Thymus (tissue), 11 donors: ENCODE measurements at regions not wholly inside any gene's neighbourhood (a gene's known extent, or its start where the extent isn't known, plus 50 kb on each side); places are given as distances from the start of the nearest gene placed in this dataset.

ENCODE experiments used
- DNase-seq, 9 donors: peaks; one replicate each; pipeline ENCODE4 v3.0.0-alpha.2; 2013; ENCODE audit warnings: low spot score in 9 of 9, low read depth in 6 of 9, missing footprints in 1 of 9
- H3K27ac ChIP-seq, 2 donors: one replicate each; pipeline ENCODE4 v1.5.1; 2013; ENCODE audit warnings: control low read depth in 1 of 2, low read depth in 1 of 2, low read length in 1 of 2, mild to moderate bottlenecking in 1 of 2, moderate library complexity in 1 of 2
- H3K27me3 ChIP-seq, 2 donors: one replicate each; pipeline ENCODE4 v1.5.1; 2013; ENCODE audit warnings: low read length in 1 of 2; ENCODE audit not compliant: control insufficient read depth in 2 of 2, insufficient read depth in 1 of 2
- H3K36me3 ChIP-seq, 2 donors: one replicate each; pipeline ENCODE4 v1.5.1; 2013; ENCODE audit warnings: low read length in 1 of 2, mild to moderate bottlenecking in 1 of 2, moderate library complexity in 1 of 2; ENCODE audit not compliant: control insufficient read depth in 2 of 2, insufficient read depth in 2 of 2
- H3K4me1 ChIP-seq, 2 donors: one replicate each; pipeline ENCODE4 v1.5.1; 2013; ENCODE audit warnings: low read length in 2 of 2; ENCODE audit not compliant: control insufficient read depth in 2 of 2, insufficient read depth in 2 of 2
- H3K4me3 ChIP-seq, 2 donors: one replicate each; pipeline ENCODE4 v1.5.1; 2013; ENCODE audit warnings: low read length in 2 of 2, control low read depth in 1 of 2, mild to moderate bottlenecking in 1 of 2
- H3K9me3 ChIP-seq, 2 donors: one replicate each; pipeline ENCODE4 v1.5.1; 2013; ENCODE audit warnings: low read length in 1 of 2, mild to moderate bottlenecking in 1 of 2; ENCODE audit not compliant: control insufficient read depth in 2 of 2, insufficient read depth in 1 of 2
- WGBS: extraction: QIAGEN DNeasy Blood & Tissue Kit; methylation state at CpG from one replicate; pipeline ENCODE4 v1.1.7; 2013; 5-methylcytosine and 5-hydroxymethylcytosine counted together
- donor health status: healthy.

DNA sequence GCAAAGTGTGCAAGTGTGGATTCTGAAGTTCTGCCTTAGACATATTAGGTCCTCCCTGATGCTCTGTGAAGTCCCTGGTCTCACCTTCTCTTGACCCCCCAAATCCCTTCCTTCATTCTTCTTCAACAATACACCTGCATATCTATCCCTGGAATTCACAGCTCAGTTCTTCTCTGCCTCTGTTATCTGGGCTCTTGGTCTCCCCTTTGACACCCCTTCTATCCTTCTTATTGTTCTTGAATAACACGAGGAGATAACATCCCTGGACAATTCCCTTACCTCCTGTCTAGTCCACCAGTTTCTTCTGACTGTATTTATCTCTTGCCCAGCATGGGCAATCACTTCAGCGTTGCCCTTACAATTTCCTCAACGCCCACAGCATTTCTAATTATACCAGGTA lies 104.8 kb upstream of the ATG10 start:
- H3K4me1 ChIP-seq: no peaks in the 10 kb centered on the region
- H3K4me3 ChIP-seq: no peak overlapping the region
- DNase-seq: no peak
- H3K36me3 ChIP-seq: no peaks in the 10 kb centered on the region
- H3K27me3 ChIP-seq: no peaks in the 10 kb centered on the region
- no peaks in the 10 kb centered on the region for H3K9me3 ChIP-seq
- H3K27ac ChIP-seq: no peak overlapping the region
- WGBS: 98% methylated on average over 3 of the region's 3 CpGs

DNA sequence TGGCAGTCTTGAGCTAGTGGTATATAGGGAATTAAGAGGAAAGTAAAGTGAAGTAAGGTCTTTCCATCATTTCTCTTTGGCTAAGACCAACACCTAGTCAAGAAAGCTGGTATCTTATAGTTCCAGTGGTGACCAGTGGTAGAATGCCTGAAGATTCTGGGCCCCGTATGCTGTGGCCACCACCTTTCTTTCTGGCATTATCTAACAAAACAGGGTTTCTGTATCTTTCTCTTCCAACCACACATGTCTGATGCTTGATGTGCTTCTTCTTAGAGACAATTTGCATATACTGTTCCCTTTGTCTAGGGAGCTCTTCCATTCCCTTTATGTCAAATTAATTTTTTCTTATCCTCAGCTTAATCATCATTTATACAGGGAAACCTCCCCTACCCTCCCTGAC lies 109.9 kb upstream of the SSBP2 start:
- Histone ChIP-seq H3K27ac (no peak overlapping the region), H3K36me3 (no peaks in the 10 kb centered on the region), H3K9me3 (no peaks in the 10 kb centered on the region), H3K4me1 (peaks cover 0 to 9% of the 10 kb centered on the region in 2 donors), H3K4me3 (no peak overlapping the region), H3K27me3 (no peaks in the 10 kb centered on the region)
- no peak for DNase-seq
- WGBS: 96% methylated on average over 1 of the region's 1 CpG

DNA sequence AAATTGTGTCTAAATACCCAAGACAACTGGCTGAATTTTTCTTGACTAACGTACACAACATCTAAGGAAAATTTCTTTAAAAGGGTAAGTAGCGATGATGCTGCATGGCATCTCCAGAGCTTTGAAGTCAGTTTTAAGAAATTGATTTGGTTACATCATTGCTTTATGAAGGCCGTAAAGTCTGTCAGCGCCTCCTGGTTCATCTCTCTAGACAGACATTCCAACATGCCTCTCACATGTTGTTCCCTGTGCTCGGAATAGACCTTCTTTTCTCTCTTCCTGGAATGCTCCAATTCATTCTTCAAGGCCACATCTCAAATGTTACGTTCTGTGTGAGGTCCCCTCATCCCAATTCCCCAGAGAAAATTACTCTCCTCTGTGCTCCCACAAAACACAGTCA lies 108.7 kb upstream of the SSBP2 start:
- Histone ChIP-seq H3K27ac (no peak overlapping the region), H3K27me3 (no peaks in the 10 kb centered on the region), H3K36me3 (no peaks in the 10 kb centered on the region), H3K9me3 (no peaks in the 10 kb centered on the region), H3K4me3 (no peak overlapping the region), H3K4me1 (peaks cover 0 to 12% of the 10 kb centered on the region in 2 donors)
- DNase-seq: no peak
- 98% methylated on average over 6 of the region's 6 CpGs for WGBS

DNA sequence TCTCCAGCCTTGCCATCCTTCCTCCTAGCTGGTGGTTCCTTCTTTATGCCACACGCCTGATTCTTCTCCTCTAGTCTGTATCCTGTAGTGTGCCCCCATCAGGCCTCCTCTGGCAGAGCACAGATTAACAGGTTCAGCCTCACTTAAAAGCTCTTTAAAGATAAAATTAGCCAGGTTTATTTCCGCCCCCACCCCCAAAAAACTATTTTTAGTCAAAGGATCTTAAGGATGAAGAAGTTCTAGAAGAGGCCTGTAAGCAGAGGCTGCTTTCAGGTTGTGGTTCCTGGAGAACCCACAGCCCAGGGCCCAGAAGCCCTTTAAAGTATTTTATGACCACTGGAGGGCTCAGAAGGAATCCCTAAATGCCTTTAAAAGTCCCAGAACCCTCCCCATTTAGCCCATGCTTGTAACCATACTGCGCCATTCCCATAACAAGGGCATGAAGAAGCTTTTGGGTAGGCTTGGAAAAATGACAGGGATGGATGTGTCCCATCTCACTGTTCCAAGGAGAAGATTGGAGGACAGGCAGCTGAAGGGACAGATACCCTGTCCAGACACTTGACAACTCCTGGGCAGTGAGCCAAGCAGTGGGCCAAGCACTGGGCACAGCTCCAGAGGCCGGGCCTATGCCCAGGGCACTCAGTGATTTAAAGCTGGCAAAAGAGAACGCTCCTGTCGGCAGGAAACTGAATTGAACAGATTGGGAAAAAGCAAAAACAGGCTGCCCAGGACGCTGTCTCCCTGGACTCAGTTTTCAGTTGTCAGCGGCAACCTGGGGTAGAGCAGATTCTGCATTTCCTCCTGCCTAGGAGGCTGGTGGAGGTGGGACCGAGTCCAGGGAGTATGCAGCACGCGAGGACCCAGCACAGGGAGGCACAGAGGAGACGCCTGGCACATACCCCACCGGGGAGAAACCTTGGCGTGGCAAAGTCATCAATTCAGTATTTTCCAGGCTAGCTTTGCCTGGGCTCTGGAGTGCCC lies 106.3 kb upstream of the SSBP2 start:
- Histone ChIP-seq H3K27me3 (no peaks in the 10 kb centered on the region), H3K4me1 (peaks cover 12 to 30% of the 10 kb centered on the region in 2 donors), H3K27ac (no peak overlapping the region), H3K4me3 (no peak overlapping the region), H3K9me3 (no peaks in the 10 kb centered on the region), H3K36me3 (no peaks in the 10 kb centered on the region)
- peak in 1 of 9 donors; percentile 51 for DNase-seq
- WGBS: 89% methylated on average over 14 of the region's 14 CpGs

DNA sequence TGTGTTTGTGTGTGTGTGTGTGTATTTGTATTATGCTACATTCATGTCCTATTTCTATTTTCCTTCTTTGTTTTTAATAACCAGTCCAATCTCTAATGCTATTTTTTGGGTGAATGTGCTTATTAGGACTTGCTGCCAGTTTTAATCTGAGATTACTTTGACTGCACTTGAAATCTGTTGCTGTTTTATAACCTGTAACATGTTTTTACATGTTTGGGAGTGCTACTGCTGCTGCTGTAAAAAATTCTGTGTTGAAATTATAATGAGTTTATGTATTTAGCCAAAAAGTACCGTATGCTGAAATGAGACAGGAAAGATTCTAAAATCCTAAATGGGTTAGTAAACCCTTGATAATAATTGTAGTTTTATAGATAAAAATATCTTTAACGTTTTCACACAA lies 104.7 kb upstream of the SSBP2 start:
- no peak overlapping the region for H3K4me3 ChIP-seq
- H3K4me1 ChIP-seq: peaks cover 19 to 39% of the 10 kb centered on the region in 2 donors
- 90% methylated on average over 2 of the region's 2 CpGs for WGBS
- no peaks in the 10 kb centered on the region for H3K27me3 ChIP-seq
- no peaks in the 10 kb centered on the region for H3K9me3 ChIP-seq
- DNase-seq: peak in 1 of 9 donors; percentile 15
- no peak overlapping the region for H3K27ac ChIP-seq
- no peaks in the 10 kb centered on the region for H3K36me3 ChIP-seq

DNA sequence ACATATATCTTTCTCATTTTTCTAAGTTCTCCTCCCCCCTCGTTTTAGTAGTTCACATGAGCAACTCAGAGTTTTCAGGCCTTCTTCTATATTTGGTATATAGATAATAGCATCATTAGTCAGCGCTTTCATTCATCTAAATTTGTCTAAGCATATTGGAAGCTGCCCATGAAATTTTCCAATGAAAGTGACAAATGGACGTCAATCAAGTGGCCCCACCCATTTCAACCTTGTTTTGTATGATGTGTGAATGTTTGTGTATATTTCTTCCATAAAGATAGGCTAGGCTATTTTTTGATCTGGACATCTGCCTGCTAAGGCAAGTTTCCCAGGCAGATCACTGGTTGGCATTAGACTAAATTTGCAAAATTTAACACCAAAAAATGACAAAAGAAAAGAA lies 104.0 kb upstream of the SSBP2 start:
- H3K27ac ChIP-seq: no peak overlapping the region
- peaks cover 26 to 46% of the 10 kb centered on the region in 2 donors for H3K4me1 ChIP-seq
- no peak overlapping the region for H3K4me3 ChIP-seq
- no peaks in the 10 kb centered on the region for H3K27me3 ChIP-seq
- no peak for DNase-seq
- no peaks in the 10 kb centered on the region for H3K36me3 ChIP-seq
- H3K9me3 ChIP-seq: no peaks in the 10 kb centered on the region
- WGBS: 74% methylated on average over 3 of the region's 3 CpGs

DNA sequence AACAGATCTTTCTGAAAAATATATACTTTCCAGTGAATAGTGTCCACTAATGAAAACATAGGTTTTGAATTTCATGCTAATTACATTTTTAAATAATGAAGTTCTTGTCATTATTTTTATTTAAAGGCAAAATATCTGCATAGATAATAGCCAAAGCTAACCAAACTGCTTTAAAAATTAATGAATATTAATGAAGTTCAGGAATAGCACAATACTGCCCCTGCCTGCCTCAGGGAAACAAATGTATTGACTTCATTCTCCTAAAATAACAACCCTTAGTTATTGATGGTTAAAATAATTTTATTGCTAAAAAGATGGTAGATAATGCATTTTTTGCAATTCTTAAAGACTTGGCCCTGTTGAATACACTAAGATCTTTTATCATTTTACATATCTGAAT lies 103.6 kb upstream of the SSBP2 start:
- H3K36me3 ChIP-seq: no peaks in the 10 kb centered on the region
- peaks cover 30 to 51% of the 10 kb centered on the region in 2 donors for H3K4me1 ChIP-seq
- H3K27me3 ChIP-seq: no peaks in the 10 kb centered on the region
- no peak for DNase-seq
- peak overlapping the region in 1 of 2 donors; percentile 97 for H3K27ac ChIP-seq
- no peaks in the 10 kb centered on the region for H3K9me3 ChIP-seq
- H3K4me3 ChIP-seq: no peak overlapping the region

DNA sequence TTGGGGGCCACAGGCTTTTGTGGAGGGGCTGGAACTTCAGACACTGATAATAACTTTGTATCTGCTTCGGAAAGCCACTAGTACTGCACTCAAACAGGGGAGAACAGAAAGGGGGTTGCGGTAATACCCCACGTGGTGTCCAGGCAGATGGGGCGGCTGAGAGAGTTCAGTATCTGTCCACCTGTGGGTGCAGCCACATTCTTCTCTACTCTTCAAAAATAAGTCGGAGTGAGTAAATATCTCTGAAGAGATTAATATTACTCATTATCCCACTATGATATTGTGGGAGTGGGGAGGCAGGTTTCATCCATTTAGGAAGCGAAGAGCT lies 102.1 kb upstream of the SSBP2 start:
- Histone ChIP-seq H3K4me3 (peak overlapping the region; percentile 66 to 70), H3K9me3 (no peaks in the 10 kb centered on the region), H3K27me3 (no peaks in the 10 kb centered on the region), H3K4me1 (peaks cover 37 to 64% of the 10 kb centered on the region in 2 donors), H3K36me3 (no peaks in the 10 kb centered on the region), H3K27ac (peak overlapping the region; percentile 97 to 99)
- DNase-seq: no peak
- 29% methylated on average over 6 of the region's 6 CpGs for WGBS

DNA sequence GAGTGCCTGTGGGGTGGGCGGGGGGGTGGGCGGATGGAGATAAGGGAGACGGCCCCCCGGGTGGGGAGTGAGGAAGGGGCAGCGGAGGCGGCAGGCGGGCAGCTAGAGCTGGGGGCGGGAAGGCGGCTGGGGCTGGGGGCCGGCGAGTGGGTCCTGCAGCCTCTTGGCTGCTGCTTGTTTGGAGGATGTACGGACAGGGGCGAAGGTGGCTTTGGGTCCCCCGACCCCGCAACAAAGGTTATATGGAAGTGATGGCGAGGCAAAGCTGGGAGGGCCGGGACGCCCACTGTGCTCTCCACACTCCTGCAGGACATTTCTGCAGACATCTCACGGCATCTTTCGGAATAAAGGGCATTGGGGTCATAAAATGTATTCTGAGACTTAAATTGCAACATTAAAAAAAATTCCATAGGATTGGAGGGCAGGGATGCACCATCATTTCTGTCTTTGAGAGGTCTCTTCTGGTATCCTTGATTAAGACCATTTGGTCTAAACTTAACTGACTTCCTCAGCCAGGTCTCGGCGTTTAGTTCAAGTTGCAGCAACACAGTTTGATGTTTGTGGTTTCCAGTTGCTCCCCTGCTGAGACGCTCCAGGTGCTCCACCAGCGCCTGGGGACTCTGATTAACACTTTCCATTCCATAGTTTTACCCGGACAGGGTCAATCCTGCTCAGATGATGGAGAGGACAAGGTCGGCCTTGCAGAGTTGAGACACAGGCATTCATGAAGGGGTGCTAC lies 101.6 kb upstream of the SSBP2 start:
- peak; percentile 48 to 88 (median 69) for DNase-seq
- peaks cover 37 to 64% of the 10 kb centered on the region in 2 donors for H3K4me1 ChIP-seq

More for the DNA sequence above, 101.6 kb upstream of the SSBP2 start:
- Histone ChIP-seq H3K27me3 (no peaks in the 10 kb centered on the region), H3K4me3 (peak overlapping the region; percentile 66 to 70), H3K27ac (peak overlapping the region; percentile 97 to 99), H3K36me3 (no peaks in the 10 kb centered on the region), H3K9me3 (no peaks in the 10 kb centered on the region)
- WGBS: 2% methylated on average over 26 of the region's 26 CpGs
